Vagina (tissue), 2 donors: ENCODE measurements at regions not wholly inside any gene's neighbourhood (a gene's known extent, or its start where the extent isn't known, plus 50 kb on each side); places are given as distances from the start of the nearest gene placed in this dataset.
A peak's percentile ranks its signal among the peaks of the same experiment; 100 is the strongest.

Experiments
- DNase-seq, 2 donors: peaks; one replicate each; pipeline ENCODE4 v3.0.0-alpha.2; 2017; ENCODE audit errors: extremely low spot score in 2 of 2
- H3K27ac ChIP-seq: fragments of 200-600 bp; sonication (generic); one replicate; pipeline ENCODE4 v1.5.1; 2019
- H3K27me3 ChIP-seq: fragments of 200-600 bp; sonication (generic); one replicate; pipeline ENCODE4 v1.5.1; 2019
- H3K36me3 ChIP-seq, 2 donors: fragments of 200-600 bp; sonication (generic); one replicate each; pipeline ENCODE4 v1.5.1; 2017 to 2019
- H3K4me1 ChIP-seq: fragments of 200-600 bp; sonication (generic); one replicate; pipeline ENCODE4 v1.5.1; 2019
- H3K4me3 ChIP-seq, 2 donors: fragments of 200-600 bp; sonication (generic); 1 replicate in 1 of 2; 2 replicates in 1 of 2; pipeline ENCODE4 v1.5.1; 2016 to 2019
- H3K9me3 ChIP-seq: fragments of 200-600 bp; sonication (generic); one replicate; pipeline ENCODE4 v1.5.1; 2019
- POLR2A ChIP-seq, 2 donors: fragments of 450-650 bp; IDR thresholded peaks; one replicate each; pipeline ENCODE4 v1.6.1; 2017; ENCODE audit warnings: antibody characterized with exemption in 2 of 2, mild to moderate bottlenecking in 2 of 2, moderate library complexity in 2 of 2
- POLR2AphosphoS5 ChIP-seq, 2 donors: sonication (generic); formaldehyde crosslinking; IDR thresholded peaks; one replicate each; pipeline ENCODE4 v1.9.0; 2017; ENCODE audit warnings: antibody characterized with exemption in 2 of 2, mild to moderate bottlenecking in 2 of 2, low read depth in 1 of 2; ENCODE audit not compliant: insufficient read depth in 1 of 2
- intact Hi-C: fragments of 100-400 bp; cut with DNase I; formaldehyde crosslinking; loops from one replicate; pipeline ENCODE4 v1.15.1; 2023
- TF ChIP-seq, protein P1 (sequence below), 3 experiments: fragments of 450-650 bp in 2 of 3; fragments of 200-600 bp in 1 of 3; sonication (generic) in 1 of 3; IDR thresholded peaks; one replicate each; pipeline ENCODE4 v1.5.1; 2017 to 2019; ENCODE audit warnings: antibody characterized with exemption in 3 of 3, mild to moderate bottlenecking in 2 of 3, moderate library complexity in 2 of 3

DNA sequence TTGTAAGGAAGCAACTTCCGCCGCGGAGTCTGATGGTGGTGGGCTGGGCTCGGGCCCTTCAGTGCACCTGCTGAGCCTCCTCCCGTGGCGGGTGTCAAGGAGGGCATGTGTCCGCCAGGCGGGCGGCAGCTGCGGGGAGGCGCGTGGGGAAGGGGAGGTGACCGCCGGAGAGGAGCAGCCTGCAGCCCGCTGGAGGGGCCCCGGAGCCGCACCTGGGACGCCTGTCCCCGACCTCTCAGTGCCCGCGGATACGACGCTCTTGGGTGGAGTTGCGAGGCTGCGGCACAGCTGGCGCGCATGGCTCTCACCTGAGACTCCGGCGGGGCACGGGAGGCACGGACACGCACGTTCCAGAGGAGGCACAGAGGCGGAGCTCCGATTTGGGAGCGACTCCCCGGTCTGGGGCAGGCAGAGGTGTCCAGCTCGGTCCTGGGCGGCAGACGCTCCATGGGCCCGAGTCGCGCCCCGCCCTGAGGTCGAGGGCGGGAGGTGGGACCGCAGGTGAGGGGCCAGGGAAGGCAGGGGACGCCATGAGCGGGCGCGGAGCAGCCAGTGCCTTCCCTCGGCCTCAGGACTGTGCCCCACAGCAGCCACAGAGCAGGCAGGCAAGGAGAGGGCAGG is 50.2 kb upstream of the PRR20G start:
- H3K27me3 ChIP-seq, result peaks cover 4% of the 10 kb centered on the region
- no peak overlapping the region for H3K27ac ChIP-seq
- H3K36me3 ChIP-seq, result no peaks in the 10 kb centered on the region
- H3K9me3 ChIP-seq, result no peaks in the 10 kb centered on the region
- DNase-seq, result peak; percentile 37 to 72
- H3K4me3 ChIP-seq, result no peak overlapping the region
- TF ChIP-seq, protein P1, sequence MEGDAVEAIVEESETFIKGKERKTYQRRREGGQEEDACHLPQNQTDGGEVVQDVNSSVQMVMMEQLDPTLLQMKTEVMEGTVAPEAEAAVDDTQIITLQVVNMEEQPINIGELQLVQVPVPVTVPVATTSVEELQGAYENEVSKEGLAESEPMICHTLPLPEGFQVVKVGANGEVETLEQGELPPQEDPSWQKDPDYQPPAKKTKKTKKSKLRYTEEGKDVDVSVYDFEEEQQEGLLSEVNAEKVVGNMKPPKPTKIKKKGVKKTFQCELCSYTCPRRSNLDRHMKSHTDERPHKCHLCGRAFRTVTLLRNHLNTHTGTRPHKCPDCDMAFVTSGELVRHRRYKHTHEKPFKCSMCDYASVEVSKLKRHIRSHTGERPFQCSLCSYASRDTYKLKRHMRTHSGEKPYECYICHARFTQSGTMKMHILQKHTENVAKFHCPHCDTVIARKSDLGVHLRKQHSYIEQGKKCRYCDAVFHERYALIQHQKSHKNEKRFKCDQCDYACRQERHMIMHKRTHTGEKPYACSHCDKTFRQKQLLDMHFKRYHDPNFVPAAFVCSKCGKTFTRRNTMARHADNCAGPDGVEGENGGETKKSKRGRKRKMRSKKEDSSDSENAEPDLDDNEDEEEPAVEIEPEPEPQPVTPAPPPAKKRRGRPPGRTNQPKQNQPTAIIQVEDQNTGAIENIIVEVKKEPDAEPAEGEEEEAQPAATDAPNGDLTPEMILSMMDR (IDR thresholded peaks at IDR 0.05), result no peak
- TF ChIP-seq POLR2AphosphoS5 (IDR thresholded peaks at IDR 0.05; ENCODE audit: insufficient read depth in 1 of 2, low read depth in 1 of 2) (no peak), POLR2A (IDR thresholded peaks at IDR 0.05) (no peak)
- no peaks in the 10 kb centered on the region for H3K4me1 ChIP-seq
- intact Hi-C loops, result no loop called here
